Fibroblast of skin of right quadriceps (primary cell): ENCODE measurements at regions not wholly inside any gene's neighbourhood (a gene's known extent, or its start where the extent isn't known, plus 50 kb on each side); places are given as distances from the start of the nearest gene placed in this dataset.
A peak's percentile ranks its signal among the peaks of the same experiment; 100 is the strongest.
"Not testable (repeated sequence)": the region's sequence is repeated elsewhere in the genome, so short reads cannot be mapped to it uniquely, and the experiment has no call there.

Source experiments
- DNase-seq: peaks from one replicate; pipeline ENCODE4 v3.0.0-alpha.2; 2013

DNA sequence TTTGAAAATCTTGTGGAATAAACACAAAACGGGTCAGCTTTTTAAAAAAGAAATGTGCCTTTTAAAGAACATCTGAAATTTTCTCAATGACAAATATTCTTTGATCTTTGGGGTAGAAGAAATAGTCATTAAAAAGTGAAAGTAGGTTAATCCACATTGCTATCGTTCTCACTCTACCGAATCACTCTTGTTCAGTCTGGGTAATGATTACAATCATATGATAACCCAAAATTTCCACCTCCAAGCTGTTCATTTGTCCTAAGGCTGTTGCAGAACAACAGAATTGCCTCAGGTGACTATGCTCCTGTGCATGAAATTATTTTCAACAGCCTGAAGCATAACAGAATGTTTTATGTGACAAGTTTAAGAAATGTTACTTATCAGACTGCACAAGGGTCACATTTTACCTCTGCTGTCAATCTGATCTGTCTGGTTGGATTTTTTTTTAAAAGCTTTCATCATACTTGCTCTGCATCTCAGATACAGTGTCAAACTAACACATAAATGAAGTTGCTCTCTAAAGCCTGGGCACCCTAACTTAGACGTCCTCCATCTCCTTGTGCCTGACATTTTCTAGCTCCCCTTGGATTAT is 227.3 kb downstream of the LURAP1L start:
- DNase-seq, result no peak

DNA sequence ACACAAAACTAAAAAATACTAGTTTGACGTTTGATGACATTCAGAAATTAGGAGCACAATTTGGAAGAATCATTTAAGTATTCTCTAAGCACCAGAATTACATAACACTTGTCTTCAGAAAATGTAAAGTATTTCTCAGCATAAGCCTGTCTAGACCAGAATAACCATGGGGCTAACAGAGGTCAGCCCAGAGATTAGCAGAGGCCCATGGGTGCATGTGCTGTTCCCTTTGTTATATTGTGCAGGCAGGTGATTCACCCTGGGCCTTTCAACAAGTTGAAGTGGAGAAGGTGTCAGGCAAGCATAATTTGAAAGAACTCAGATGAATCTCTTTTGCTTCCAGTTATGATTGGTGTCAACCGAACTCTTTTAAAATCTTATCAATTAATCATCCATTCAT is 227.9 kb downstream of the LURAP1L start:
- DNase-seq, result no peak

DNA sequence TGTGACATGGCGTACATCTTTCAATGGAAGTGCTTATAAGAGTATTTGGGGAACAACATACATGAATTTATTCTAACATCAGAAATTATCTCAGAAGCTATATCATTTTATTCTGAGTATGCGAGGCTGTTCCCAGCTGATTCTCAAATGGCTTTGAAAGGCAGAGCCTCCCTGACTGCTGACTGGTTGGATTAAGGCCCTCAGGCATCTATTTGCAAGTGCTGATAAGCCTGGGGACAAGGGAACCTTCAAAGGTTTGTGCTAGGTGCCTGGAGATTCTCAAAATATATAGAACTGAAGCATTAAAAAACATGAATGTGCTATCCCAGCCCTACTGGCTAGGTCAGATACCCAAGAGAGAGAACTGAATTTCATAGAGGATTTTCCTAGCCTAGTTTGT is 235.1 kb downstream of the LURAP1L start:
- no peak for DNase-seq

DNA sequence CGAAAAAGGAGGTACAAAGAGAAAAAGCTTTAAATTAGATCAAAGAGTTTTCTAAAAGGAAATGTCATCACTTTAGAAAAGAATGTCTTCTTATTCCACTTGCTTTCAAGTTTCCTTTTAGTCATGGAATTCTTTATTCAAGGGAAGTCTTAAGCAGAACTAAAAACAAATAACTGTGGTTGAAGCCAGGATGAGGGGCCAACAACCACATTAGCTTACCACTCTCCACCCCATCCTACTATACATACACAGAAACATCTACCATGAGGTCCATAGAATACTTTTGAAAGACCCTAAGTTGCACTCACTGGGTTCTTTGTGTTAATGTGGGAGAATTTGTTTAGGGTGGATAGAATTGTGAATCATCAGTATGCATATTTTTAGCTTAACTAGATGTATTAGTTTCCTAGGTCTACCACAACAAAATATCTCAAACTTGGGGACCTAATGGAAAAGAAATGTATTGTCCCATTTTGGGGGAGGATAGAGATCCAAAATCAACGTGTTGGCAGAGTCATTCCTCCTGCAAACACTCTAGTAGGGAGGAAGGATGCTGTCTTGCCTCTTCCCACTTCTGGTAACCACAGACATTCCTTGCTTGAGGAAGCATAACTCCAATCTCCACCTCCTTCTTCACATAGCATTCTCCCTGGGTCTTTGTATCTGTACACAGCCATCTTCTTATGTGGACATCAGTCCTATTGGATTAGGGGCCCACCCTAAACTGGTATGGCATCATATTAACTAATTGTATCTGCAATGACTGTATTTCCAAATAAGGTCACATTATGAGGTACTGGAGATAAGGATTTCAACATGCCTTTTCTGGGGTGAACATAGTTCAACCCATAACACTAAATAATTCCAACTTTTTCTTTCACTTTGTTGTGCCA is 239.4 kb downstream of the LURAP1L start:
- peak; percentile 63 for DNase-seq

DNA sequence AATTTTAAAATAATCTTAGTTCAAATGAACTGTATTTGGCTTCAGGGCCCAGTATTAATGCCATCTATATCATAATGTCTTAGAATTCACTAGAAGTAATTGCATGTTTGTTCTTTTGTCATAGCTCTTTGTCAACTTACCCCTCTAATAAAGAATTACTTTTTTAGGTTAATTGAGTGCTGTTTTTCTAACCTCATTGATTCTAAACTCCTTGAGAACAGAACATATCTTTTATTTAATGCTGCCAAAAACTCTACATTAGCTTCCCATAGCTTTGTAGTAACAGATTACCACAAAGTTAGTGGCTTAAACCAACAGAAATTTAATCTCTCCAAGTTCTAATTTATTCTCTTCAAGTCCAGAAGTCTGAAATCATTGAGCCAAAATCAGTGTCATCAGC is 242.4 kb downstream of the LURAP1L start:
- DNase-seq, result no peak

DNA sequence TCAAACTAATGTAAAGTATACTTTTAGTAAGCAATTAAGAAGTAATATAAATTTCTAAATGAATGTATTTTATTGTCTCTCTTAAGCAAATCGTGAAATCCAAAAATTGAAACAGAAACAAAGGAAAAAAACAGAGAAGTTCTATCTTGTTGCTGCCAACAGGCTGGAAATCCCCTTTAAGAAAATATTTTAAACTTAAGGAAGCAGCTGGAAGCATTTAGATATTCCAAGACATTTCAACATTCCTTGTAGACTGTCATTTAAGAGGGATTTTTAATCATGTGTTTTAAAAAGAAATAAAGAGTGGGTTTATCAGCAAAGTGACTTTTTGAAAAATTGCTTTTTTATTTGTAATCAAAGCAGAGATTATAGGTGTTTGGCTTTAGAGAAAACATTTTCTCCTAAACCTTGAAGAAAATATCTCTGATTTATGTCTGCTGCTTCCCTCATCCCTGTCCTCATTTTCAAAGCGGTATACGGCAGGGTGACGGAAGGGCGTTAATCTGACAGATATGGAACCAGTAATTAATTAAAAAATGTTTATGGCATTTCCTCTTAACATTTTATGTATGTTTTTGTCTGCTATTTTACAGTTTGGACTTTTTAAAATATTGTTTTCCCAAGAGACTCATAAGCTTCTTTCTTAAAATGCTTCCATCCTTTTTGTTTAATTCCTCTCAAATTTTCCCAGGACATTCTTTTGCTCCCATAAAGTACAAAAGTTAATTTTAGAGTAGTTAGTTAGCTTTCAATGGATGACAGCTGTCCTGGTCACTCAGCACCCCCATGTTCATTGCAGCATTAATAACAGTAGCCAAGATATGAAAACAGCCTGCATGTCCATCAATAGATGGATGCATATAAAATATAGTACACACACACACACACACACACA is 245.6 kb downstream of the LURAP1L start:
- DNase-seq, result peak; percentile 19

DNA sequence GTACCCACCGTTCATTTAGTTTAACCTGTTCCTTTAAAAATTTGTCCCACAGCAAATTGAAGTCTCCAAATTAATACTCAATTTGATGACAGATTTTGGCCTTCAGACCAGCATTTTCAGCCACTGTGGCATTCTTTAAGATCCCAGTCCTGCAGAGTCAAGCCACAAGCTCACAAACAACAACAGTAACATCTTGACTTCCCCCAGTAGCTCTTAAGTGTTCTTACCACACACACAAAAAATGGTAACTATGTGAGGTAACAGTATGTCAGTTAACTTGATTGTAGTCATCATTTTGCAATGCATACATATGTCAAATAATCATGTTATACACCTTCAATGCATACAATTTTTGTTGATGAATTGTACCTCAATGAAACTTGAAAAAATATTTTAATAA is 247.9 kb downstream of the LURAP1L start:
- DNase-seq, result no peak

DNA sequence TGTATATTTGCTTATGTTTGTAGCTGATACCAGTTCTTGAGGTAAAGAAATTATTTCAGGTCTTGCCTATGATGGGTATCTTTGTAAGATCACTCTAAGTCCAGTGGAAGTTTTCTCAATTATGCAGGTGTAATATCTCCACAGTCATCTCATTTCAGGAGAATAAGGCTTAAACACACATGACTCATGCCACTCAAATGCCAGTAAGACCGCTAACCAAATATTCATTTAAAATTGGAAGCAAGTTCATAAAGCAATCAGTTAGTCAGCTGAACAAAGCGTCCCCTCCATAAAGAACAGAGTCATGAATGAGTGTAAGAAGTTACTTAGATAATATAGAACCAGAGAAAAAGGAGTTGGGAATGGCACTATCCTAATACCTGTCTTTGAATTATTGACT is 248.7 kb downstream of the LURAP1L start:
- DNase-seq, result no peak

DNA sequence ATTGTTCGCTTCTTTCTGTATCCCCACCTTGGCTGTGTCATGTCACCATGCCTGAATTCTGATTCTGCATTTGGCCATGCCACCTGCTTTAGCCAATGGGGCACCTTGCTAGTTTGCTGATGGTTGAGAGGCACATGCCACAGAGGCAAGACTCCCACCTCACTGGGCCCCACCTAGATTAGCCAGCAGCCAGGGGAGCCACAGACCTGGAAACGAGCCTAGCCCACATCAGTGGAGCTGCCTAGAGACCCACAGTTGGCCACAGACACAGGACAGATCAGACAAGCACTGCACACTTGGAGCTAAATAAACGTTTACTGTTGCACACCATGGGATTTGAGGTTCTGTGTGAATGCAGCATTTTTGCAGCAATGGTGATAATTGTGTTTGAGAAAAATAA is 252.1 kb downstream of the LURAP1L start:
- no peak for DNase-seq

DNA sequence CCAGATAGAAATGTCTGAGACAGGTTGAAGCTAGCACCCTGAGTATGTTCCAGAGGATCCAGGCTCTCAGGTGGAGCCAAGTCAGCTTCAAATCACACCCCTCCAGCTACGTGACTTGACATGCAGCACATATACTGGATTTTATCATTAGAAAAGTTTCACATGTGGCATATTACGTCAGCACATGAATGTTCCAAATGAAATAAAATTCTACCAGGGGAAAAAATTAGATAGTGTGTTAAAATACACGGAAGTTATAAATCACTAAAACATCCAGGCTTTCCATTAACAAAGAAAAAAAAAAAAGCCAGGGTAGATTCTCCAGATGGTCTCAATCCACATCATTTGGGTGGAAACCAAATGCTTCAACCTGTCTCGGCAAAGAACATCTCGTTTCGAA is 251.6 kb downstream of the MPDZ start:
- DNase-seq, result peak; percentile 40

DNA sequence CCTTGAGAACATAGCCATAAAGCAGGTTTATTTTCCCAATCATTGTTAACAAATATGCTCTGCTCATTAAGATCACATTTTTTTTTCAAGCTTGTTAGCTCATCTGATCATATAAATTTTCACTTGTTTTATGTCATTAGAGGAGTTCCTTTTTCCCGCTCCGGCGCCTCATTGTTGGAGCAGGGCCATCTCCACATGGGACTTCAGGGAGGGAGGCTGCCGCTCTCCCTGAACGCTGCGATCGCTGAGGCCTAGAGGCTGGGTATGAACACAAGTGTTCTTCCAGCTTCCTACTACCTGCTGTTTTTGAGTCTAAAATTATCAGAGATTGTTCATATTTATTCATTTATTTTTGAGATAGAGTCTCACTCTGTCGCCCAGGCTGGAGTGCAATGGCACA is 246.9 kb downstream of the MPDZ start:
- no peak for DNase-seq

DNA sequence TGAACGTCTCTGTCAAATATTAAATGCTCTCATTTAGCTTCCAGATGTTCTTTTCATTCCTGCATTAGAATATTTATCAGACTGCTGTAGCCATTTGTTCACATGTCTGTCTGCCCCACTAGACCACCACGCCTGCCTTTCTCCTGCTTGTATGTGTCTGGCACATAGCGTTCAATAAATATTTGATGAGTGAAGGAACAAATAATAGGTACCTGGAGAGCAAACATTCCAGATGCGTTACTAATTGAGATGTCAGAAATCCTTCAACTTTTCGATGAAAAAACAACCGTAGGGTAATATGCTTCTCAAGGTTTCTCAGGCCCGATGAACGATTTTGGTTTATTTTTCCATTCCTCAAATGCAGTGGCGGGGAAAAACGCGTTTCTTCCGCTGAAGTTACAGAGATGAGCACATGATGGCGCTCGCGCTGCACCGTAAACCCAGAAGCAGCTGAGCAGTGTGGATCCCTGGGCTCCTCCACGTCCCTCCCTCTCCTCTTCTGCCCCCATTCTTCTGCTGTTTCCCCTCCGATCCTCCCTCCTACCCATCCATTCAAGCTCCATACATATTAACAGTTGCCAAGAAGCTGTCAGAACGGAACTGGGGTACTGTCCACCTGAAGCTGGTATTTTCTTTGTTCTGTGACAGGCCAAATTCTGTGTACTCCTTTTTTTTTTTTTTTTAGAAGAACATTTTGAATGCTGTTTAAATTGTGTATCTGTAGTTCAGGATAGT is 245.4 kb downstream of the MPDZ start:
- peak; percentile 57 for DNase-seq

DNA sequence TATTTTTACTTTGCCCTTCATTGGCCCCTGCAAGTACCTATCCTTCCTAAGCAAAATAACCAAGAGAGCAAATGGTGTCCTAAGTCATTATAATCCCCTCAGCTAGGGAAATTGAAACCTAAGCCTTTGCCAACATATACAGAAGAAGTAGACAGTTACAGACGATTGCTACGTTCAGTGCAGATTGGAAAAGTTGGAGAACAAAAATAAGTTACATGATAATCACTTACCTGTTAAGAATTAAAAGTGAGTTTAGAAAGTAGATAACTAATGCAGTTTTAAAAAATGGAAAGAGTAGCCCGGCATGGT is 244.8 kb downstream of the MPDZ start:
- DNase-seq, result no peak

DNA sequence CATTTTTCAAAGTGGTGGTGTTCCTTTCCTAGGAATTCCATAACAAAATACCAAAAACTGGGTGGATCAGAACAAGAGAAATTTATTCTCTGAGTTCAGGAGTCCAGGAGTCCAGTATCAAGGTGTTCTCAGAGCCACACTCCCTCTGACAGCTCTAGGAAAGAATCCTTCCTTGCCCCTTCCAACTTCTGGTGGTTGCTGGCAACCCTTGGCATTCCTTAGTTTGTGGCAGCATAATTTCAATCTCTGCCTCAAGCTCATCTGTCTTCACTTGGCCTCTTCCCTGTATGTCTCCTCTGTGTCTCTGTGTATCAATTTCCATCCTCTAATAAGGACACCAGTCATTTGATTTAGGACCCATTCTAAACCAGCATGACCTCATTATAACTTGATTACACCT is 243.7 kb downstream of the MPDZ start:
- DNase-seq, result no peak

DNA sequence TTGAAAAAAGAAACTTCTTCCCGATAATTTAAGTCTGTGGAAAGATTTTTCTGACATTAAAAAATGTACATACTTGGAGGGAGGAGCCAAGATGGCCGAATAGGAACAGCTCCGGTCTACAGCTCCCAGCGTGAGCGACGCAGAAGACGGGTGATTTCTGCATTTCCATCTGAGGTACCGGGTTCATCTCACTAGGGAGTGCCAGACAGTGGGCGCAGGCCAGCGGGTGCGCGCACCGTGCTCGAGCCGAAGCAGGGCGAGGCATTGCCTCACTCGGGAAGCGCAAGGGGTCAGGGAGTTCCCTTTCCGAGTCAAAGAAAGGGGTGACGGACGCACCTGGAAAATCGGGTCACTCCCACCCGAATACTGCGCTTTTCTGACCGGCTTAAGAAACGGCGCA is 241.7 kb downstream of the MPDZ start:
- not testable (repeated sequence) for DNase-seq

DNA sequence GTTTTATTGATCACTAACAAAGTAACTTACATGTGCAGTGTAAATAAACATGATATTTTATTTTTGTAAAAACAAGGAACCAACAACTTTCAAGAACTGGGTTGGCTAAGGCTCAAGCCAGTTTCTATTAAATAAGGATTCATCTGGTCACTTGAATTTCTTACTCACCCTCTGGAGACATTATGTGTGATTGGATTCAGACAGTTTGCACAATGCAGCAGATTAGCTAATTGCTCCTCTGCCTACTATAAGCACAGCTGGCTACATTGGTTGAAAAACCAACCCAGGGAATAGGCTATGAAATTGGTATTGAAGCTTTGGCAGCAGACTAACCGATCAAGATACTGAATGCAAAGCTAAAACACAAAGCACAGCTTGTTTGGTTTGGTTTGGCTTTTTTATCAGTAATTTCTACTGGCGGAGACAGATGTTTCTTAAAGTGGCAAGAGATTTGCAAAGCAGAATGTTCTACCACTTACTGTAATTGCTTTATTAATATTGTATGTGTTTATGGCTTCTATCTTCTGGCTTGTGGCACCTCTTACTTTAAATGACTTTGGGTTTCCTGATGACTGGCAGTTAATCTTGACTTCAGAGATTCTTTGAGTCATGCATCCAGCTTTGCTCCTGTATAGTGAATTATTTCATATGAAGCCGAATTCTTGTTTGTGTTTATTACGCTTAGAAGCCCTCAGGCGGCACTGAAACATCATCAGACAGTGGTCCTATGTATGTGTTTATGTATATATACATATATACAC is 231.5 kb downstream of the MPDZ start:
- no peak for DNase-seq

DNA sequence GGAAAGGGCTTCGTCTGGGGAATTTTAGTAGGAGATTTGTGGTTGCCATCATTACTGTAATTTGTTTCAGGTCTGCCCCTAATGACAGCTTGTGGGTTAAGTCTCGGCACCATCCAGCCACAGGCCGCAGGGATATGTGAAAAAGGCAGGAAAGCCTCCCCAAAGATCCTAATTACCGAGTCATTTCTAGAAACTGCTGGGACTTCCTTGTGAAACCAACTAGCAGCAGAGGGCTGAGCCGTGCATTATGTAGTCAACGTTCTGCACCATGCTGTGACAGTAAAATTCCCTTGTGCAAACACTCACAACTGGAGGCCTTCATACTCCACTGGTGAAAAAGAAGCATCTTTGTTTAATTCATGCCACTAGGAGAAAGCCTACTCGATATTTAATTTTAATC is 230.3 kb downstream of the MPDZ start:
- peak; percentile 47 for DNase-seq

DNA sequence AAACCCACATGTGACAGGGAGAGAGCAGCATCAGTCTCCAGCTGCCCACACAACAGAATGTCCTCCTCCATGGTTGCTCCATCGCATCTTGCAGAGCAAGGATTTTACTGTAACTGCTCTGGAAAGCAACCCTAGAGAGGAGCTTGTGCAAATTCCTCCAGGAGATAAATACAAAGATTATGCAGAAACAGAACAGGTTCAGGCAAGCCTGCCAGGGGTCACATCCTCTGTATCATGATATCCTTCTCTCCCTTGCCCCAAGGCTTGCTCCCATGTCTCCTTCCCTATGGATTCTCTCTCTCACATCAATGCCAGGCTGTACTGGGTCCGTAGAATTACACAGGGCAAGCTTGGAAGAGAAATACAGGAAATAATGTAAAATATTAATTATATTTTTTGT is 226.0 kb downstream of the MPDZ start:
- DNase-seq, result no peak

DNA sequence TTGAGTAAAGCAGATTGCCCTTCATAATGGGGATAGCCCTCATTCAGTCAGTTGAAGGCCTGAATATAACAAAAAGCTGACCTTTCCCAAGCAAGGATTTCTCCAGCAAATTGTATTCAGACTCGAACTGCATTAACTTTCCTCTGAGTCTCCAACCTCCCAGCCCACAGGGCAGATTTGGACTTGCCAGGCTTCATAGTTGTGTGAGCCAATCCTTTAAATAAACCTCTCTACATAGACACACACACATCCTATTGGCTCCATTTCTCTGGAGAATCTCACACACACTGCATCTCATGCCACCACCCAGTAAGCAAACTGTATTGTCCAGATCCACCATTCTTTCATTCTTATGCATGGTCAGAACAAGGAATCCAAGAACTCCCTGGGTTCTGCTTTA is 225.1 kb downstream of the MPDZ start:
- no peak for DNase-seq
